HG02763 (cell line): ENCODE measurements at regions not wholly inside any gene's neighbourhood (a gene's known extent, or its start where the extent isn't known, plus 50 kb on each side); places are given as distances from the start of the nearest gene placed in this dataset.
"Not testable (repeated sequence)": the region's sequence is repeated elsewhere in the genome, so short reads cannot be mapped to it uniquely, and the experiment has no call there.

Source experiments
- ATAC-seq: cut with Tn5 transposase; IDR thresholded peaks from one replicate; pipeline ENCODE4 v1.9.1; 2021; ENCODE audit warnings: mild to moderate bottlenecking, moderate library complexity; ENCODE audit not compliant: unreplicated experiment

GRCh38 chr19:28351321-28351720 is 861.6 kb downstream of the UQCRFS1 start:
- not testable (repeated sequence) for ATAC-seq

GRCh38 chr19:28350673-28351072 is 862.3 kb downstream of the UQCRFS1 start:
- ATAC-seq = no peak

GRCh38 chr19:28350037-28350436 is 862.9 kb downstream of the UQCRFS1 start:
- no peak for ATAC-seq

- ATAC-seq = no peak
Measured at GRCh38 chr19:28349604-28350003, 863.3 kb downstream of the UQCRFS1 start.

- no peak for ATAC-seq
Measured at GRCh38 chr19:28345811-28346210, 867.1 kb downstream of the UQCRFS1 start.

- no peak for ATAC-seq
Measured at GRCh38 chr19:28341810-28342350, 871.1 kb downstream of the UQCRFS1 start.

GRCh38 chr19:28334419-28334818 is 878.5 kb downstream of the UQCRFS1 start:
- ATAC-seq = no peak

GRCh38 chr19:28333909-28334308 is 879.0 kb downstream of the UQCRFS1 start:
- ATAC-seq = no peak

GRCh38 chr19:28332886-28333285 is 880.1 kb downstream of the UQCRFS1 start:
- ATAC-seq = no peak

GRCh38 chr19:28332351-28332750 is 880.6 kb downstream of the UQCRFS1 start:
- no peak for ATAC-seq

- no peak for ATAC-seq
Measured at GRCh38 chr19:28331596-28331995, 881.4 kb downstream of the UQCRFS1 start.

GRCh38 chr19:28330831-28331230 is 882.1 kb downstream of the UQCRFS1 start:
- no peak for ATAC-seq

GRCh38 chr19:28329429-28329828 is 883.5 kb downstream of the UQCRFS1 start:
- no peak for ATAC-seq

GRCh38 chr19:28327905-28328304 is 885.0 kb downstream of the UQCRFS1 start:
- ATAC-seq = no peak

- ATAC-seq = no peak
Measured at GRCh38 chr19:28326746-28327145, 886.2 kb downstream of the UQCRFS1 start.

- no peak for ATAC-seq
Measured at GRCh38 chr19:28324275-28325060, 888.5 kb downstream of the UQCRFS1 start.

- no peak for ATAC-seq
Measured at GRCh38 chr19:28322945-28323344, 890.0 kb downstream of the UQCRFS1 start.

- ATAC-seq = no peak
Measured at GRCh38 chr19:28322491-28322890, 890.5 kb downstream of the UQCRFS1 start.

- no peak for ATAC-seq
Measured at GRCh38 chr19:28319918-28320317, 893.0 kb downstream of the UQCRFS1 start.

- no peak for ATAC-seq
Measured at GRCh38 chr19:28319227-28319626, 893.7 kb downstream of the UQCRFS1 start.

GRCh38 chr19:28318469-28319179 is 894.3 kb downstream of the UQCRFS1 start:
- ATAC-seq = no peak

- ATAC-seq = no peak
Measured at GRCh38 chr19:28316464-28316863, 896.5 kb downstream of the UQCRFS1 start.
